ENCODE measurements at regions not wholly inside any gene's neighbourhood (a gene's known extent, or its start where the extent isn't known, plus 50 kb on each side); places are given as distances from the start of the nearest gene placed in this dataset.

DNA sequence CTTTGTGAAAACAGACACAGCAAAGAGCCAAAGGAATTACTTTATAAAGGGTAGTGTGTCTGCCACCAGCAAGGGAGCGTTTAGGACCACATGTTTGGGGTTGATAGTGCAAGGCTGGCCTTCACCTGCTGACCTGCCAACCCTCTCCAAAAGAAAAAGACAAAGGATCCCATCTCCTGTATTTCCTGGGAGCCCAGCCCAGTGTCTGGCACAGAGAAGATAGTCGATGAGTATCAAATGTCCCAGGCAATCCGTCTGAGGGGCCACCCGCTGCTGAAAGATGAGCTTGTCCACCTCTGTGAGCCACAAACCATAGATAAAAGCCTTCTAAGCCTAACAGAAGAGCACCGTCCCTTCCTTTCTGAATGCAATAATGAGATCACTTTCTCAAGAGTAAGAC is 154.8 kb upstream of the CTNNB1 start:
- Mint-ChIP-seq H3K4me1 (ENCODE audit: low read depth, unreplicated experiment) (no peaks in the 10 kb centered on the region), H3K27ac (ENCODE audit: unreplicated experiment) (no peak overlapping the region), H3K36me3 (ENCODE audit: low read depth, unreplicated experiment) (no peaks in the 10 kb centered on the region), H3K9me3 (ENCODE audit: unreplicated experiment) (peaks cover 4% of the 10 kb centered on the region), H3K27me3 (ENCODE audit: low read depth, unreplicated experiment) (peaks cover 12% of the 10 kb centered on the region), H3K4me3 (ENCODE audit: unreplicated experiment) (no peak overlapping the region)
- no peak overlapping the region for H3K4me3 ChIP-seq (ENCODE audit: insufficient read depth, low read depth, low read length)
- H3K4me2 ChIP-seq (ENCODE audit: low read length): no peak overlapping the region
- DNase-seq (ENCODE audit: low read depth) (no peak), FAIRE-seq (no peak)
- H3K4me1 ChIP-seq (ENCODE audit: insufficient read depth, low read length): no peaks in the 10 kb centered on the region
- H3K27me3 ChIP-seq (ENCODE audit: insufficient read depth, low read length): peaks cover 3% of the 10 kb centered on the region
- no peaks in the 10 kb centered on the region for H3K79me2 ChIP-seq (ENCODE audit: insufficient read depth, low read length)
- H3K9ac ChIP-seq (ENCODE audit: low read length): no peak overlapping the region
- no peaks in the 10 kb centered on the region for H3K36me3 ChIP-seq (ENCODE audit: insufficient read depth, low read length)
- no peaks in the 10 kb centered on the region for H3K9me3 ChIP-seq (ENCODE audit: insufficient read depth, low read depth, low read length)
- H2AFZ ChIP-seq (ENCODE audit: low read depth, low read length): no peak overlapping the region
- TF ChIP-seq, protein P1, sequence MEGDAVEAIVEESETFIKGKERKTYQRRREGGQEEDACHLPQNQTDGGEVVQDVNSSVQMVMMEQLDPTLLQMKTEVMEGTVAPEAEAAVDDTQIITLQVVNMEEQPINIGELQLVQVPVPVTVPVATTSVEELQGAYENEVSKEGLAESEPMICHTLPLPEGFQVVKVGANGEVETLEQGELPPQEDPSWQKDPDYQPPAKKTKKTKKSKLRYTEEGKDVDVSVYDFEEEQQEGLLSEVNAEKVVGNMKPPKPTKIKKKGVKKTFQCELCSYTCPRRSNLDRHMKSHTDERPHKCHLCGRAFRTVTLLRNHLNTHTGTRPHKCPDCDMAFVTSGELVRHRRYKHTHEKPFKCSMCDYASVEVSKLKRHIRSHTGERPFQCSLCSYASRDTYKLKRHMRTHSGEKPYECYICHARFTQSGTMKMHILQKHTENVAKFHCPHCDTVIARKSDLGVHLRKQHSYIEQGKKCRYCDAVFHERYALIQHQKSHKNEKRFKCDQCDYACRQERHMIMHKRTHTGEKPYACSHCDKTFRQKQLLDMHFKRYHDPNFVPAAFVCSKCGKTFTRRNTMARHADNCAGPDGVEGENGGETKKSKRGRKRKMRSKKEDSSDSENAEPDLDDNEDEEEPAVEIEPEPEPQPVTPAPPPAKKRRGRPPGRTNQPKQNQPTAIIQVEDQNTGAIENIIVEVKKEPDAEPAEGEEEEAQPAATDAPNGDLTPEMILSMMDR (IDR thresholded peaks at IDR 0.05; ENCODE audit: insufficient read depth, low read depth, low read length): no peak
- no peak for TF ChIP-seq EZH2 (IDR thresholded peaks at IDR 0.05; ENCODE audit: insufficient read depth, low read length)
- no peaks in the 10 kb centered on the region for H4K20me1 ChIP-seq (ENCODE audit: insufficient read depth, low read length)
- no peak overlapping the region for H3K27ac ChIP-seq (ENCODE audit: low read depth, low read length)

DNA sequence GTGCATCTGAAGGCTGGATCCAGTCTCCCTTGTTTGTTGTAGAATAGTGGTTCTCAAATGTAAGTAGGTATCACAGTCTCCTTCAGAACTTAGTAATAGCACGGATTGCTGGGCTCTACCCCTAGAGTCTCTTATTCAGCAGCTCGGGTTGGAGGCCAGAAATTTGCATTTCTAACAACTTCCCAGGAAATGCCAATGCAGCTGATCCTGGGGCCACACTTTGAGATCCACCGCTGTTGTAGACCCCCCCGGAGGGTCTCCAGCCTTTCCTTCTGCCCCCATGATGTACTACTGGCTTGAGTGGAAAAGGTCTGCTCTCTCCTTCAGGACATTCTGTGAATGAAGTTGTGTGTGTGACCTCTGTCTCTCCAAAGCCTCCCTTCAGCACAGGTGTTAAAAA is 153.8 kb upstream of the CTNNB1 start:
- H3K4me3 ChIP-seq (ENCODE audit: insufficient read depth, low read depth, low read length): no peak overlapping the region
- Mint-ChIP-seq H3K9me3 (ENCODE audit: unreplicated experiment) (peaks cover 4% of the 10 kb centered on the region), H3K4me1 (ENCODE audit: low read depth, unreplicated experiment) (no peaks in the 10 kb centered on the region), H3K4me3 (ENCODE audit: unreplicated experiment) (no peak overlapping the region), H3K27me3 (ENCODE audit: low read depth, unreplicated experiment) (peaks cover 12% of the 10 kb centered on the region), H3K27ac (ENCODE audit: unreplicated experiment) (no peak overlapping the region), H3K36me3 (ENCODE audit: low read depth, unreplicated experiment) (no peaks in the 10 kb centered on the region)
- H3K27ac ChIP-seq (ENCODE audit: low read depth, low read length): no peak overlapping the region
- H3K9ac ChIP-seq (ENCODE audit: low read length): no peak overlapping the region
- H4K20me1 ChIP-seq (ENCODE audit: insufficient read depth, low read length): no peaks in the 10 kb centered on the region
- no peaks in the 10 kb centered on the region for H3K27me3 ChIP-seq (ENCODE audit: insufficient read depth, low read length)
- no peak overlapping the region for H2AFZ ChIP-seq (ENCODE audit: low read depth, low read length)
- FAIRE-seq (no peak), DNase-seq (ENCODE audit: low read depth) (no peak)
- H3K36me3 ChIP-seq (ENCODE audit: insufficient read depth, low read length): no peaks in the 10 kb centered on the region
- H3K9me3 ChIP-seq (ENCODE audit: insufficient read depth, low read depth, low read length): no peaks in the 10 kb centered on the region
- H3K79me2 ChIP-seq (ENCODE audit: insufficient read depth, low read length): no peaks in the 10 kb centered on the region
- H3K4me2 ChIP-seq (ENCODE audit: low read length): no peak overlapping the region
- TF ChIP-seq, protein P1 (IDR thresholded peaks at IDR 0.05; ENCODE audit: insufficient read depth, low read depth, low read length): no peak
- TF ChIP-seq EZH2 (IDR thresholded peaks at IDR 0.05; ENCODE audit: insufficient read depth, low read length): no peak
- no peaks in the 10 kb centered on the region for H3K4me1 ChIP-seq (ENCODE audit: insufficient read depth, low read length)

DNA sequence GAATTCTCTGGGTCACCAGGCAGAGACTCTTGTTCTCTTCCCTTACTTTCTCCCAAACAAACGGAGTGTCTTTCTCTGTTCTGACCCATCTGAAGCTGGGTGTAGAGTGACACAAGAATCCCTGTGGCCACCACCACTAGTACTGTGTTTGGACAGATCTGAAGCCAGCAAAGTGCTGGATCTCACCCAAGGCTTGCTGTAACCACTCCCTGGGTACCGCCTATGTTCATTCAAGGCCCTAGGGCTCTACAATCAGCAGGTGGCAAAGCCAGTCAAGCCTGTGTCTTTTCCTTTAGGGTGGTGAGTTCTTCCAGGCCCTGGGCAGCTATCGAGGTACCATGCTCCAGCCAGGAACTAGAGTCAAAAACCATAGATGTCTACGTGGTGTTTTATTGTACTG is 149.2 kb upstream of the CTNNB1 start:
- DNase-seq (ENCODE audit: low read depth) (no peak), FAIRE-seq (no peak)
- no peak for TF ChIP-seq EZH2 (IDR thresholded peaks at IDR 0.05; ENCODE audit: insufficient read depth, low read length)
- TF ChIP-seq, protein P1 (IDR thresholded peaks at IDR 0.05; ENCODE audit: insufficient read depth, low read depth, low read length): no peak
- Mint-ChIP-seq H3K9me3 (ENCODE audit: unreplicated experiment) (peaks cover 6% of the 10 kb centered on the region), H3K27ac (ENCODE audit: unreplicated experiment) (no peak overlapping the region), H3K27me3 (ENCODE audit: low read depth, unreplicated experiment) (peaks cover 5% of the 10 kb centered on the region), H3K4me1 (ENCODE audit: low read depth, unreplicated experiment) (no peaks in the 10 kb centered on the region), H3K36me3 (ENCODE audit: low read depth, unreplicated experiment) (no peaks in the 10 kb centered on the region), H3K4me3 (ENCODE audit: unreplicated experiment) (no peak overlapping the region)
- H3K79me2 ChIP-seq (ENCODE audit: insufficient read depth, low read length): no peaks in the 10 kb centered on the region
- H4K20me1 ChIP-seq (ENCODE audit: insufficient read depth, low read length): no peaks in the 10 kb centered on the region
- H3K4me1 ChIP-seq (ENCODE audit: insufficient read depth, low read length): no peaks in the 10 kb centered on the region
- no peaks in the 10 kb centered on the region for H3K36me3 ChIP-seq (ENCODE audit: insufficient read depth, low read length)
- H3K9me3 ChIP-seq (ENCODE audit: insufficient read depth, low read depth, low read length): no peaks in the 10 kb centered on the region
- no peak overlapping the region for H3K27ac ChIP-seq (ENCODE audit: low read depth, low read length)
- no peaks in the 10 kb centered on the region for H3K27me3 ChIP-seq (ENCODE audit: insufficient read depth, low read length)
- H3K4me3 ChIP-seq (ENCODE audit: insufficient read depth, low read depth, low read length): no peak overlapping the region
- H2AFZ ChIP-seq (ENCODE audit: low read depth, low read length): no peak overlapping the region
- no peak overlapping the region for H3K4me2 ChIP-seq (ENCODE audit: low read length)
- H3K9ac ChIP-seq (ENCODE audit: low read length): no peak overlapping the region
